HTR-8/SVneo (cell line): ENCODE measurements at regions not wholly inside any gene's neighbourhood (a gene's known extent, or its start where the extent isn't known, plus 50 kb on each side); places are given as distances from the start of the nearest gene placed in this dataset.
A peak's percentile ranks its signal among the peaks of the same experiment; 100 is the strongest.

Source experiments
- DNase-seq: peaks from one replicate; pipeline ENCODE4 v3.0.0; 2011; ENCODE audit warnings: low spot score, mixed read lengths; ENCODE audit not compliant: insufficient read length
- FAIRE-seq: peaks from 2 replicates; lab custom pipeline; 2011; peaks lifted over from hg19 to GRCh38; lab: Jason Lieb, UNC

DNA sequence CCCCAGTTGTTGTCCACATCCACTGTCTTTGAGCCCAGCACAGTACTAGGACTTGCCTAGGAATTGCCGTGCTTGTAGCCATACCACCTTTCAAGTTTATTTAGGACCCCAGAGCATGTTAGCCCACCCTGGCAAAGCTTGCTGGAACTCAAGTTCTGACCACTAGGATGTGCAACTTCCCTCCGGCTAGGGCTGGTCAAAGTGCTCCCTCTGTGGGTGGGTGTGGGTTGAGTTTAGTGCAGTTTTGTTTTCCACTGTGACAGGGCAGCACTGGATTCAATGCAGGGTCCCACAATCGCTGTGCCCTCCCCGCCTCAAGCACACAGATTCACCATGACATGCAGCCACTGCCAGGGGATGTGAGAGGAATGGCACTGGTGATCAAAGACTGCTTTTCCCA lies 96.0 kb downstream of the RASGEF1B start:
- FAIRE-seq = no peak
- no peak for DNase-seq

DNA sequence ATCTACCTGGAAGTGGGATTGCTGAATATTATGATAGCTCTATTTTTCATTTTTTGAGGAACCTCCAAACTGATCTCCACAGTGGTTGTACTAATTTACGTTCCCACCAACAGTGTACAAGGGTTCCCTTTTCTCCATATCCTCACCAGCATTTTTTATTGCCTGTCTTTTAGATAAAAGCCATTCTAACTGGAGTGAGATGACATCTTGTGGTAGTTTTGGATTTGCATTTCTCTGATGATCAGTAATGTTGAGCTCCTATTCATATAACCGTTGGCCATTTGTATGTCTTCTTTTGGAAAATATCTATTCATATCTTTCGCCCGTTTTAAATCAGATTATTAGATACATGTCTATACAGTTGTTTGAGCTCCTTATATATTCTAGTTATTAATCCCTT lies 101.8 kb downstream of the RASGEF1B start:
- no peak for DNase-seq
- no peak for FAIRE-seq

DNA sequence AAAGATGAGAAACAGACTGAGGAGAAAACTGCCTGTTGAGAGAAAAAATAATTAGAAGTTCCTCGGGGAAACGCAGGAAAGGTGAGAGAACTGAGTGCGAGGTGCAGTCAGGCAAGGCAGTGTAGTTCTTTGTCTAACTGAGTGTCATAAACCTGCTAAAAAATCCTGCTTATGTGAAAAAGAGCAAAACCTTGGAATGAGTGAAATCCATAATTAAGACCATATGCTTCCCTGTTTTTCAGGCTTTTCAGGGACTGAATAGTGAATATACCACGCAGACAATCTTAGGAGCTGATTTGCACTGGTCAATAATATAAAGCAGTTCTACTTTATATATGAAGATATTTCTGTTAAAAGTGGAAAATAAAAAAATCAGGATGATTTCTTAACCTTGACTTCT lies 104.9 kb downstream of the RASGEF1B start:
- DNase-seq = no peak
- FAIRE-seq = no peak

DNA sequence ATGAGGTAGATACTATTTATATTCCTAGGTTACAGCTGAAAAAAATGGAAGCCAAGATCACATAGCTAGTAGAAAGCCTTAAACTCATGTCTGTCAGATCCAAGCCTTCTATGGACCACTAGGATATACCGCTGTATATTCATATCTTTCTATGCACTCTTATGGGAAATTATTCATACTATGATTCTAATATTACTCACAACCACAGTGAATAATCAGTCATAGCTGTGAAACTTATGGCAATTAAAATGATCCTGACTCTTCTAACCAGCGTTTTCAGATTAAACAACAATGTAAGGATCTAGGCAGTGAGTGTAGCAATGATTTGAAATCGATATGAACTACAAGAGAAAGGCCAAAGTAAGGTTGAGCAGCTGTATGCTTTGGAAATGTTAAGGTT lies 111.0 kb downstream of the RASGEF1B start:
- DNase-seq (no peak), FAIRE-seq (no peak)

DNA sequence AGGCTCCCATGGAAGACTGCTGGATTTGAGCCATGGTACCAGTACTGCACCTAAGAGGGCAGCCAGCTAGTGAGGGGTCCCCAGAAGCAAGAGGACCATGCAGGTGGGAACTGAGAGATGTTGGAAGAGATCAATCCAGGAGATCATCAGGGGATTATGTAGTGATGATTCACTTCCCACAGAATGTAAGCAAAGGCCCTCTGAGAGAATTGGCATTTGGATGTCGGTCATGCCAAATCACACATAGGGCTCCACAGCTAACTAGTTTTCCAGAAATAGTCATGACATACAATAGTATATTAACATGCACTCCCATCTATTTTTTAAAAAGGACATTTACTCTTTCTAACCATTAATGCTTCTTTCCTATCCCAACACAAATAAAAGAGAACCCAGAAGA lies 112.5 kb downstream of the RASGEF1B start:
- FAIRE-seq (no peak), DNase-seq (no peak)

DNA sequence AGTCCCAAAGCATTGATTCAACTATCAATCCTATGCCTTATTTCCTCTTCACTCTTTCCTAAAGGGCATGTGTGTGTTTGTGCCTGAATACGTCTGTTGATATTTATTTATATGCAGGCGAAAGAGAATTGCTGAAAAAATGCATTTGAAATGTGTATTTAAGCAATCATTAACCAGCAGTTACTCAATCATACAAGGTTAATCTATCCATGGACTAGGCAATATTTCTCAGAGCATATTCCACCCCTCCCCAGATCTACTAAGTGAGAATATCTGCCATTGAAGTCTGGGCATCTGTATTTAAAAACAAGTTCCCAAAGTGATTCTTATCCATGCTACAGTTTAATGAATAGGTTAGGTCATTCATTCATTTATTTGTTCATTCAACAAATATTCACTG lies 113.6 kb downstream of the RASGEF1B start:
- FAIRE-seq = no peak
- no peak for DNase-seq

DNA sequence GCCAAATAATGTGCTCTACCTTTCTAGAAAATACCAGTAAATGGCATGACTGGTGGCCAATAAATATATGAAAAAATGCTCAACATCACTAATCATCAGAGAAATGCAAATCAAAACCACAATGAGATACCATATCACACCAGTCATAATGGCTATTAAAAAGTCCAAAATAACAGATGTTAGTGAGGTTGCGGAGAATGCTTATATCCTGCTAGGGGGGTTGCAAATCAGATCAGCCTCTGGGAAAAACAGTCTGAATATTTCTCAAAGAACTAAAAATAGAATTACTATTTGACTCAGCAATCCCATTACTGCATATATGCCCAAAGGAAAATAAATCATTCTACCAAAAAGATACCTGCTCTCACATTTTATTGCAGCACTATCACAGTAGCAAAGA lies 115.1 kb downstream of the RASGEF1B start:
- FAIRE-seq (no peak), DNase-seq (no peak)

DNA sequence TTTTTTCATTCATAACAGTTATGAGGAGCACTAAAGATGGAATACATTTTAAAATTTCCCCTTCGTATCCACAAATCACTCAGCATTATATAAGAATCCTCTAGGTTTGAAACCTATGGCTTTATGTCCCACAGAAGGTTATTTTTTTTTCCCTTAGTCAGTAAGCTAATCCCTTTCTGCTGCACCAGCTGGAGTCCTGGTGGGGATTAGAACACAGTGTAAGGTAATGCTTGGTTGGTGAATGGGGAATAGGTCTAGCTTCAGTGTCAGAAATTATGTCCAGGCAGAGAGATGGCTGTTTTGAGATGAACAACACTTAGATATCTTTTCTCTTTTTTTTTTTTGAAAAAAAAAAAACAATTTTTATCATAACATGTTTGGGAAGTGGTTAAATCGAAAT lies 116.6 kb downstream of the RASGEF1B start:
- DNase-seq = no peak
- FAIRE-seq = no peak

DNA sequence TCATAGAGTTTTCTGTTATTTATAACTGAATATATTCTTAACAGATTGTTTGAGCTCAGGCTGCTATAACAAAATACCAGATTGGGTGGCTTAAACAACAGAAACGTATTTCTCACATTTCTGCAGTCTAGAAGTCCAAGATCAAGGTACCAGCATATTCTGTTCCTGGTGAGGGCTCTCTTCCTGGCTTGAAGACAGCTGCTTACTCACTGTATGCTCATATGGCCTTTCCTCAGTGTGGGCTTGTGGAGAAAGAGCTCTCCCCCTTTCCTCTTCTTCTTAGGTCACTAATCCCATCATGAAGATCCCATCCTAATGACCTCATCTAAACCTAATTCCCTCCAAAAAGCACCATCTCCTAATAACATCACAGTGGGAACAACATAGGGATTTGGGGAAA lies 117.8 kb downstream of the RASGEF1B start:
- no peak for FAIRE-seq
- DNase-seq = no peak

DNA sequence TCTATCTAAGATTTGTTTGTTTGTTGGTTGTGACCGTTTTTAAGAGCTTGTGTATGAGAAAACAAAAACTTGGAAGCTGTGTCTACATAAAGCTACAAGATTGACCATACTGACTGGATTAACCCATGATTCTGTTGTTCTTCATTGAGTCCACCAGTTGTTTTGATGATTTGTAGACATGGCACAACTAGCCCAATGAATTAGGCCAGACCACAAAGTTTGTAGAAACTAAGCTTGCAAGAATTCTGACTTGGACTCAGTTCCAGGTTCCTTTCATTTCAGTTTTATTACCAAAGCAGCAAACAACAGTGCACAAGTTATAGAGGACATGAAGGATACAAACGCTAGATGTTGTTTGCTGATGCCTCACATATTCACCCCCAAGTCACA lies 119.3 kb downstream of the RASGEF1B start:
- DNase-seq (no peak), FAIRE-seq (no peak)

DNA sequence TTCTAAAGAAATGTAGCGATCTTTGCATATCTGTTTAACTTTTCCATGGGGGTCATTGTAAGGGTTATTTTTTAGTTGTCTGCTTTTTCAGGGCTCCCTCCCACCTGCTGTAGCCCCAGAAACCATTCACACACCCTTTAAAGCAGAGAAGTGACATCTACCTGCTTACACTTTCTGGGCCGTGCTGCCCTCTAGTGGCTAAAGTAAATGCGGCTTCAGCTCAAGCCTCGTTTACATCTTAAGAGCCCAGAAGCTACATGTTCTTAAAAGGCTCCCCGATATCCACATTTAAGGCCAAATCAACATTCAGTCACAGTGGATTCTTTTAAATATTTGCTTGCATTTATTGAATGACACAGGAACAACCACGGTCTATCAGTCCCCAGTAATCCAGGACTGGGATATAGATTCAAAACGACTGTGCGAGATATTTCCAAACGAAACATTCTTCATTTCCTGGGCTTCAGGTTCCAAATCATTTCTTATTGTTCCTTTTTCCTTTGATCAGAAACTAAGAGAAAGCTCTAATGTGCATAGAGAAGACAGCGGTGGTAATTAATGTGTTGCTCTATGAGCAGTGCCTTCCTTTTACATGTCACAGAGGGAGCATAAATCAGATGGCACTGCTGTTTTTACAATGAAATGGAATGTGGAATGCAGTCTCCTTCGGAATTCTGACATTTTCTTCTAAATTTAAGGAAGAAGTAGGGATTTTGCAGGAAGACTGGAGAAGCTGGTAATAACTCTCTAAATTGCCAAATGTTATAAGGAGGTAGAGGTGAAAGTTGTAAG lies 119.9 kb downstream of the RASGEF1B start:
- FAIRE-seq (no peak), DNase-seq (peak; percentile 5)

DNA sequence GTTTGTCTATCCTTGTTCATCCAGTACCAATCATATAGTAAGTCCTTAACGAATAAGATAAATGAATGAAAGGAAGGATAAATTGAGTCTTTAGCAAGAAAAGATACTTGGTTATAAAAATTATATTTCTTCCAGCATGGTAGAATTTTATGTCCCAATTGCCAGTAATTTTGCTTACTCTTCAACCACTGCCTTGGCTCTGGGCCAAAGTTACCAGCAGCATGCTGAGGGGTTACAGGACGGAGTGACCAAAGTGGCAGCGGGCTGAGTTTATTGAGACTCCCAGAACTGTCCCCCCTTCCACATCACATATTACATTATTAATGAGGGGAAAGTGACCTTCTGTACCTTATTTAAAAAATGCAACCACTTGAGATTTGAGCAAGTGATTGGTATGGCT lies 121.7 kb downstream of the RASGEF1B start:
- DNase-seq (no peak), FAIRE-seq (no peak)

DNA sequence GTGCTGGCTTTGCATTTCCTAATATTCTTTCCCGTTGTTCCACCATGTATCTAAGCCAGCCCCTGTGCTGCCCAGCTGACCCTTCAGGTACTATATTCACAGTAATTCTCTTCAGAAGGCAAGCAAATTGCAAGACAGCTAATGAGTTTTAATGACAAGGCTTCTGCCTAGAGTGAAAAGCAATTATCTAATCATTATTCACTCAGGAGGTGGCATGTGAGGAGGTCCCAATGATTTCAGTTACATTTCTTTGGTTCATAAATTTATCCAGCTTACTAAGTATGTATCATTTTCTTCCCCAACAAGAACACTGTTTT lies 123.0 kb downstream of the RASGEF1B start:
- FAIRE-seq = no peak

DNA sequence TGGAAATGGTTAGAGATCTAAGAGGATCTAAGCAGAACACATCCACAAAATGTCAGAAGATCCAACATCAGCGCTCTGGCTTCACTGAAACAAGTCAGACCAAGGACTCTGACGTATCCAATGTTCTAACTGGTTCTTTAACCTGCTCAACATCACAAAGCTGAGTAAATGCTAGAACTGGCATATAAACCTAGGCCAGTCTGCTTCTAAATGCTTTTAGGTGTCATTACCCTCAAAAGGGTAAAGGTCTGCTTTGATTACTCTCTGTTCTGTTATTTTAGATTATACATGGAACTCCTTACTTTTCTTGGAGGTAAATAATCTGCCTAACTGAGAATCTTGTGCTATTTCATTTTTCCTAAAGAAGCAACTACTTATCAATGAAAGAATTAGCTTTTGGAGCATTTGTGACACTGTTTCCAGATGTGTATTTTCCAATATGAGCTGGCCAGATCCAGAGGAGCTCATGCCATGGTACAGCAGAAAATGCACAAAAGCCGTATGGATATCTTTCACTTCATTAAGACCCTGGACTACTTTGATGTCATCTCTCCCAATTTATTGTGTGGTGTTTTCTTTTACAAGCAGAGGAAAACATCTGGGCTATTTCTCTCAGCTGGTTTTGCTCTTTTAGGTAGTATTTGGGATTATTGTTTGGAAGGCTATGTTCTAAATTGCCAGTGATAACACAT lies 123.5 kb downstream of the RASGEF1B start:
- no peak for FAIRE-seq
- no peak for DNase-seq

More for the DNA sequence above, 123.0 kb downstream of the RASGEF1B start:
- no peak for DNase-seq

DNA sequence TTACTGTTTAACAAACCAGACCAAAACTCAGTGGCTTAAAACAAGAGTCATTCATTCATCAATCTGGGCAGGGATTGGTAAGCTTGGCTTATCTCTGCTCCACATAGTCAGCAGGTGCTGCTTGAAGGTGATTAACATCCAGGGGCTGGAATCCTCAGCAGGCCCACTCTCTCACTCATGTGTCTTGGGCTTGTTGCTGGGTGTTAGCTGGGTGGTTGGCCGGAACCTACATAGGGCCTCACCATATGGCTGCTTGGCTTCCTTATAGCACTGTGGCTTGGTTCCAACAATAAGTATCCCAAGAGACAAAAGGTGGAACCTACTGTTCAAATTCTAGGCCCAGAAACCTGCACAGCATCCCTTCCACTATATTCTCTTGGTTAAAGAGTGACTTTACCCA lies 125.0 kb downstream of the RASGEF1B start:
- FAIRE-seq (no peak), DNase-seq (no peak)

DNA sequence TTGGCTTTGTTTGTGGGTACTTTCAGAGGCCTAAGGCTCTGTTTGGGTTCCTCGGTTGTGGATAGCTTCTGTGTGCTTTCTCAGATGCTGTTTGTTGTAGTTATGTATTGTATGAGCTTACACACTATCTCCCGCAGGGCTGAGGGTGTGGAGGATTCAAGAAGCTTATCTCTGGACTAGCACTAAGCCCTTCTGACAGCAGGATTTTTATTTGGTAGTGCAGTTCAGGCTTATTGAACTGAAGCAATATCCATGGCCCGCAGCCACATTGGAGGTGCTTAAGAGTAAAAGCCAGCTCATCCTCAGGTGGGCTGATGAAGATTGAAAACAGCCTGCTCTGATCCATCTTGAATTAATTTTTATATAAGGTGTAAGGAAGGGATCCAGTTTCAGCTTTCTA lies 128.2 kb downstream of the RASGEF1B start:
- DNase-seq = no peak
- no peak for FAIRE-seq

DNA sequence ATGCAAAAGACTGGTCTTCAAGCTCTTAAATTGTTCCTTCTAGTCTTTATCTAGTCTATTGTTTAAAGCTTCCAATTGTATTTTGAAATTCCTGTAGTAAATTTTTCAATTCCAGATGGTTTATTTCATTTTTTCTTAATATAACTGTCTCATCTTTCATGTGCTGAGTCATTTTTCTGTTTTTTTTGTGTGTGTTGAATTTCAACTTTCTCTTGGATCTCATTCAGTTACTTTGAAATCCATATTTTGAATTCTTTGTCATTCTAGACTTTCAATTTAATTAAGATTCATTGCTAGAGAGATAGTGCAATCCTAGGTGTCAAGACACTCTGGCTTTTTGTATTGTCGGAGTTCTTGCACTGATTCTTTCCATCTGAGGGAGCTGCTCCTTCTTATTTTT lies 128.0 kb upstream of the PRKG2 start:
- FAIRE-seq (no peak), DNase-seq (no peak)

DNA sequence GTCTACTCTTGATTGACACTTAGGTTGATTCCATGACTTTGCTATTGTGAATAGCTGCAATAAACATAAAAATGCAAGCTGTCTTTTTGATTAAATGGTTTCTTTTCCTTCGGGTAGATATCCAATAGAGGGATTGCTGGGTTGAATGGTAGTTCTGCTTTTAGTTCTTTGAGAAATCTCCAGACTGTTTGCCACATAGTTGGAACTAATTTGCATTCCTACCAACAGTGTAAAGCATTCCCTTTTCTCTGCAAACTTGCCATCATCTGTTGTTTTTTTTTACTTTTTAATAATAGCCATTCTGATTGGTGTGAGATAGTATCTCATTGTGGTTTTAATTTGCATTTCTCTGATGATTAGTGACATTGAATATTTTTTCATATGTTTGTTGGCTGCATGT lies 122.2 kb upstream of the PRKG2 start:
- DNase-seq = no peak
- no peak for FAIRE-seq

DNA sequence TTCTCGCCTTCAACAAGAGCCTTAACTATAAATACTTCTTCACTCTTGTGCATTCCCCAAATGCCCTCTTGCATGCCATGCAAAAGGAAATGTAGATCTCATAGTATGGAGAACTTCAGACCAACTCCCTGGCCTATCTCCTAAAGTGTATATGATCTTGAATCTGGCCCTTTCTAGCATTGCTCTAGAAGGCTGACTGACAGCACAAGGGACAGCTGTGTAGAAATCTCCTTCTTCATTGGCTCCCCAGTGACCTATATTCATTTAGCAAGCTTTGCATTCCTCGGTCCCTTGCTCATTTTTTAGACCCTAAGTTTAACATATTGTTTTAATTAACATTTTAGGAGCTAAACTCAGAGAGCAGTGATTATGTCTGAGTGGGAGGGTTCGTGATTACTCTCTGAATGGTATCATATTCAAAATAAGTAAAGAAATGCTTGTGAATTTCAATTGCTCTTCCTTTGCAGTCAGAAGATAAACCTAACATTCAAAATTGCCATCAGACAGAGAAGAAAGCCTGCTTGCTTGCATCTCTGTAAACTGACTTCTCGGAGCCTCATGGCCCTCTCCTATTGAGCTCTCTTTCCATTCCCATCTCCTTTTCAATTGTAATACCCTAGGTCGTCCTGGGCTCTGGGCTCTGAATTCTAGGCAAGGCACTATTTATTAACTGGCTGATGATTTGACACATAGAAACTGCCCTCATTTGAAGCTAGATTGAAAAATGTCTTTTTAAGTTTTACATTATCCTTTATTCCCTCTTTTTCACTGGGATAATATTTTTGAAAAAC lies 120.3 kb upstream of the PRKG2 start:
- FAIRE-seq (no peak), DNase-seq (no peak)

DNA sequence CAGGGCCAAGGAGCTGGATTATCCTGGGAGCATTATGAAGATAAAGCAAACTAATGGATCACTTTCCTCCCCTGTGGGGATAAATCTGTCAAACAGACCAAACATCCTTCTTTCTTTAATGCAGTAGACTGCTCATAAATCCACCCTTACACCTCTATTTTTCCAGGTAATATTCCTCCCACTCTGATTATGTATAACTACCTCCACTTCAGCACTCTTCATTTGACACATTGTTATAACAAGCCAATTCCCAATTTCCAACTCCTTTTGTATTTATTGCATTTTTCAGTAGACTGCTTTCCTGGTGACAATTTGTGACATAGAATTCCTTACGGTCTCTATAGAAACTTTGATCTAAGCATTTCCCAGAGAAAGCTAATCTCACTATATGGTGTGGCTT lies 115.0 kb upstream of the PRKG2 start:
- FAIRE-seq = no peak
- DNase-seq = no peak

DNA sequence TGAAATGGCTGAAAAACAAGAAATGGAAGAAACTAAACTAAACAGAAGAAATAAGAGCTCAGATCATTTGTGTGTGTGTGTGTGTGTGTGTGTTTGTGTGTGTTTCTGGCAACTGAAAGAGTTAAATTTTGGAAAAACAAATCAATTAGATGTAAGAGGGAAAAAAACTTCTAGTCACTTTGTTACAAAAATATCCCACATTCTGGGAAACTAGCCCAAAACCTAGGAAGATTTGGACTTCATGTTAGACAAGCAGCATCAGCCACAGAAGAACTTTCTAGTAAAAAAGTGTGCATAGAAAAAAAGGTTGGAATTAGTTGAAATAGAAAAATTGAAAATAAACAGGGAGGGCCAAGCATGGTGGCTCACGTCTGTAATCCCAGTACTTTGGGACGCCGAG lies 111.6 kb upstream of the PRKG2 start:
- FAIRE-seq (no peak), DNase-seq (no peak)
